ENCODE measurements at regions not wholly inside any gene's neighbourhood (a gene's known extent, or its start where the extent isn't known, plus 50 kb on each side); places are given as distances from the start of the nearest gene placed in this dataset.

DNA sequence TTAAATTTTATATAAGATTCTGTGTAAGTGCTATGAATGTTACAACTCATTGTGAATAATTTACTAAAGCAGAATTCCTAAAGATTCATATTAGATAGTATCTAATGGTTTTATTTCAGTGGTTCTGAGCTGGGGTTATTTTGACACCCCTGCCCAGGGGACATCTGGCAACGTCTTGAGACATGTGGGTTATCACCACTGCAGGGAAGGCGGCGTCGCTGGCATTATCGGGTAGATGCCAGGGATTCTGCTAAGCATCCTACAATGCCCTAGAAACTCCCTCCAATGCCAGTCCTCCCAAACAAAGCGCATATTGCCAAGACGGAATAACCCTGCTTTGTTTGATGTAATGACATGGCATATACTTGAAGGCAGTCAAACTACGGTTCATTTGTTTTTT is 372.3 kb upstream of the ZFHX3 start (continued):
- TF ChIP-seq, protein P1, sequence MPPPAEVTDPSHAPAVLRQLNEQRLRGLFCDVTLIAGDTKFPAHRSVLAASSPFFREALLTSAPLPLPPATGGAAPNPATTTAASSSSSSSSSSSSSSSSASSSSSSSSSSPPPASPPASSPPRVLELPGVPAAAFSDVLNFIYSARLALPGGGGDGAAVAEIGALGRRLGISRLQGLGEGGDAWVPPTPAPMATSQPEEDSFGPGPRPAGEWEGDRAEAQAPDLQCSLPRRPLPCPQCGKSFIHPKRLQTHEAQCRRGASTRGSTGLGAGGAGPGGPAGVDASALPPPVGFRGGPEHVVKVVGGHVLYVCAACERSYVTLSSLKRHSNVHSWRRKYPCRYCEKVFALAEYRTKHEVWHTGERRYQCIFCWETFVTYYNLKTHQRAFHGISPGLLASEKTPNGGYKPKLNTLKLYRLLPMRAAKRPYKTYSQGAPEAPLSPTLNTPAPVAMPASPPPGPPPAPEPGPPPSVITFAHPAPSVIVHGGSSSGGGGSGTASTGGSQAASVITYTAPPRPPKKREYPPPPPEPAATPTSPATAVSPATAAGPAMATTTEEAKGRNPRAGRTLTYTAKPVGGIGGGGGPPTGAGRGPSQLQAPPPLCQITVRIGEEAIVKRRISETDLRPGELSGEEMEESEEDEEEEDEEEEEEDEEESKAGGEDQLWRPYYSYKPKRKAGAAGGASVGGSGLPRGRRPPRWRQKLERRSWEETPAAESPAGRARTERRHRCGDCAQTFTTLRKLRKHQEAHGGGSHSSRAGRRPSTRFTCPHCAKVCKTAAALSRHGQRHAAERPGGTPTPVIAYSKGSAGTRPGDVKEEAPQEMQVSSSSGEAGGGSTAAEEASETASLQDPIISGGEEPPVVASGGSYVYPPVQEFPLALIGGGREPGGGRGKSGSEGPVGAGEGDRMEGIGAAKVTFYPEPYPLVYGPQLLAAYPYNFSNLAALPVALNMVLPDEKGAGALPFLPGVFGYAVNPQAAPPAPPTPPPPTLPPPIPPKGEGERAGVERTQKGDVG (CRISPR knock-in tag; IDR thresholded peaks at IDR 0.05), result no peak
- TF ChIP-seq MEF2A (IDR thresholded peaks at IDR 0.05; ENCODE audit: insufficient read depth, low read depth, low read length), result no peak
- no peak for TF ChIP-seq FOXK2 (IDR thresholded peaks at IDR 0.05)
- no peak for TF ChIP-seq STAT1 (conservative IDR thresholded peaks at IDR 0.05)
- TF ChIP-seq ZNF622 (IDR thresholded peaks at IDR 0.05), result no peak
- no peak for TF ChIP-seq BHLHE40 (IDR thresholded peaks at IDR 0.05; ENCODE audit: borderline replicate concordance in 1 of 2, low read depth in 2 of 2, low read length in 1 of 2)

DNA sequence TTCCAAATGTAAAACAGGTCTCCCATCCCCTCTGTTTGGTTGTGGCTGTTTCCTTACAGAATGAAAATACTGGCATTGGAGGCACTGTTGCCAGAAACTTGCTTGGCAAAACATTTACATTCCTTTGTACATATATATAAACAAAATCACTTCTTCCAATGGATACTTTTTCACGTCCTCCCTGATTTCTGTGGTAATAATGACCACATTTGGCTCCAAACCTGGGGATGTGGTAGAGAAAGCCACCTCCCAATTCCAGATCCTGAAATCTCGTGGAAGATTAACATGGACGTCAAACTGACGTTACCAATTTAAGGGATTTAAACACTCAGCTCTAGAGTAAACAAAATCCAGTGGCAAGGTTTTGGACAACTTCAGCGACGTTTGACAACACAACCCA is 370.8 kb upstream of the ZFHX3 start:
- H3K36me3 ChIP-seq (ENCODE audit: control insufficient read depth in 2 of 2, insufficient read depth in 2 of 2, low read length in 1 of 2), result no peaks in the 10 kb centered on the region
- H3K4me1 ChIP-seq (ENCODE audit: control insufficient read depth, insufficient read depth, low read length), result no peaks in the 10 kb centered on the region
- H3K27me3 ChIP-seq (replicated peaks in 1 of 2; ENCODE audit: control insufficient read depth in 2 of 2, insufficient read depth in 2 of 2, low read length in 1 of 2), result no peaks in the 10 kb centered on the region
- FAIRE-seq, result no peak
- no peak overlapping the region for H3K4me2 ChIP-seq (ENCODE audit: control insufficient read depth, insufficient read depth)
- H4K20me1 ChIP-seq (ENCODE audit: control insufficient read depth, insufficient read depth), result no peaks in the 10 kb centered on the region
- 41% methylated on average over 6 of the region's 6 CpGs for WGBS (ENCODE audit: insufficient coverage, insufficient replicate concordance, low lambda C conversion rate, missing lambda C conversion rate)
- H3K4me3 ChIP-seq, result no peak overlapping the region
- BruUV-seq (replicated peaks), result no TSS peak
- H2AFZ ChIP-seq (ENCODE audit: control insufficient read depth, low read depth, low read length), result no peak overlapping the region
- SMC1A ChIA-PET (ENCODE audit: uncharacterized antibody, unreplicated experiment), result interaction anchor here (1.1 kb wide), 1 partner anchor 12 kb away, joined by 3 read pairs; no protein-coding TSS in a partner anchor
- POLR2A ChIA-PET, result interaction anchor here (0.9 kb wide), 1 partner anchor 113 kb away, joined by 3 read pairs; no protein-coding TSS in a partner anchor
- ATAC-seq, result no peak
- in situ Hi-C loops (cut with MboI) (no loop called here), intact Hi-C loops (cut with micrococcal nuclease; ENCODE audit: unreplicated experiment) (no loop called here)
- RAD21 ChIA-PET (ENCODE audit: unreplicated experiment), result no interaction called here
- CTCF ChIA-PET, result no interaction called here
- no peak for DNase-seq (ENCODE audit: low read depth, low spot score)
- H3K27ac ChIP-seq (ENCODE audit: control insufficient read depth, insufficient read depth), result no peak overlapping the region
- no peaks in the 10 kb centered on the region for H3K9me3 ChIP-seq (replicated peaks; ENCODE audit: control insufficient read depth, insufficient read depth, low read length)
- H3K9ac ChIP-seq (ENCODE audit: control insufficient read depth, insufficient read depth, low read length), result no peak overlapping the region
- H3K79me2 ChIP-seq (ENCODE audit: control insufficient read depth, insufficient read depth, low read length), result no peaks in the 10 kb centered on the region
- TF ChIP-seq PAX8 (IDR thresholded peaks at IDR 0.05) (no peak), CBX5 (IDR thresholded peaks at IDR 0.05; ENCODE audit: low read depth) (no peak), STAT3 (IDR thresholded peaks at IDR 0.05; ENCODE audit: low read depth, low read length) (no peak), ATF7 (IDR thresholded peaks at IDR 0.05; ENCODE audit: low read depth) (no peak), HDAC2 (IDR thresholded peaks at IDR 0.05) (no peak), JUND (IDR thresholded peaks at IDR 0.05; ENCODE audit: low read depth, low read length) (no peak)
- TF ChIP-seq, protein P2, sequence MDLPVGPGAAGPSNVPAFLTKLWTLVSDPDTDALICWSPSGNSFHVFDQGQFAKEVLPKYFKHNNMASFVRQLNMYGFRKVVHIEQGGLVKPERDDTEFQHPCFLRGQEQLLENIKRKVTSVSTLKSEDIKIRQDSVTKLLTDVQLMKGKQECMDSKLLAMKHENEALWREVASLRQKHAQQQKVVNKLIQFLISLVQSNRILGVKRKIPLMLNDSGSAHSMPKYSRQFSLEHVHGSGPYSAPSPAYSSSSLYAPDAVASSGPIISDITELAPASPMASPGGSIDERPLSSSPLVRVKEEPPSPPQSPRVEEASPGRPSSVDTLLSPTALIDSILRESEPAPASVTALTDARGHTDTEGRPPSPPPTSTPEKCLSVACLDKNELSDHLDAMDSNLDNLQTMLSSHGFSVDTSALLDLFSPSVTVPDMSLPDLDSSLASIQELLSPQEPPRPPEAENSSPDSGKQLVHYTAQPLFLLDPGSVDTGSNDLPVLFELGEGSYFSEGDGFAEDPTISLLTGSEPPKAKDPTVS (IDR thresholded peaks at IDR 0.05; ENCODE audit: low read depth, low read length), result no peak
- TF ChIP-seq, protein P3, sequence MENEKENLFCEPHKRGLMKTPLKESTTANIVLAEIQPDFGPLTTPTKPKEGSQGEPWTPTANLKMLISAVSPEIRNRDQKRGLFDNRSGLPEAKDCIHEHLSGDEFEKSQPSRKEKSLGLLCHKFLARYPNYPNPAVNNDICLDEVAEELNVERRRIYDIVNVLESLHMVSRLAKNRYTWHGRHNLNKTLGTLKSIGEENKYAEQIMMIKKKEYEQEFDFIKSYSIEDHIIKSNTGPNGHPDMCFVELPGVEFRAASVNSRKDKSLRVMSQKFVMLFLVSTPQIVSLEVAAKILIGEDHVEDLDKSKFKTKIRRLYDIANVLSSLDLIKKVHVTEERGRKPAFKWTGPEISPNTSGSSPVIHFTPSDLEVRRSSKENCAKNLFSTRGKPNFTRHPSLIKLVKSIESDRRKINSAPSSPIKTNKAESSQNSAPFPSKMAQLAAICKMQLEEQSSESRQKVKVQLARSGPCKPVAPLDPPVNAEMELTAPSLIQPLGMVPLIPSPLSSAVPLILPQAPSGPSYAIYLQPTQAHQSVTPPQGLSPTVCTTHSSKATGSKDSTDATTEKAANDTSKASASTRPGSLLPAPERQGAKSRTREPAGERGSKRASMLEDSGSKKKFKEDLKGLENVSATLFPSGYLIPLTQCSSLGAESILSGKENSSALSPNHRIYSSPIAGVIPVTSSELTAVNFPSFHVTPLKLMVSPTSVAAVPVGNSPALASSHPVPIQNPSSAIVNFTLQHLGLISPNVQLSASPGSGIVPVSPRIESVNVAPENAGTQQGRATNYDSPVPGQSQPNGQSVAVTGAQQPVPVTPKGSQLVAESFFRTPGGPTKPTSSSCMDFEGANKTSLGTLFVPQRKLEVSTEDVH (IDR thresholded peaks at IDR 0.05; ENCODE audit: low read depth, partially characterized antibody), result no peak
- TF ChIP-seq, protein P4, sequence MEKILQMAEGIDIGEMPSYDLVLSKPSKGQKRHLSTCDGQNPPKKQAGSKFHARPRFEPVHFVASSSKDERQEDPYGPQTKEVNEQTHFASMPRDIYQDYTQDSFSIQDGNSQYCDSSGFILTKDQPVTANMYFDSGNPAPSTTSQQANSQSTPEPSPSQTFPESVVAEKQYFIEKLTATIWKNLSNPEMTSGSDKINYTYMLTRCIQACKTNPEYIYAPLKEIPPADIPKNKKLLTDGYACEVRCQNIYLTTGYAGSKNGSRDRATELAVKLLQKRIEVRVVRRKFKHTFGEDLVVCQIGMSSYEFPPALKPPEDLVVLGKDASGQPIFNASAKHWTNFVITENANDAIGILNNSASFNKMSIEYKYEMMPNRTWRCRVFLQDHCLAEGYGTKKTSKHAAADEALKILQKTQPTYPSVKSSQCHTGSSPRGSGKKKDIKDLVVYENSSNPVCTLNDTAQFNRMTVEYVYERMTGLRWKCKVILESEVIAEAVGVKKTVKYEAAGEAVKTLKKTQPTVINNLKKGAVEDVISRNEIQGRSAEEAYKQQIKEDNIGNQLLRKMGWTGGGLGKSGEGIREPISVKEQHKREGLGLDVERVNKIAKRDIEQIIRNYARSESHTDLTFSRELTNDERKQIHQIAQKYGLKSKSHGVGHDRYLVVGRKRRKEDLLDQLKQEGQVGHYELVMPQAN (conservative IDR thresholded peaks at IDR 0.05), result no peak
